B cell (primary cell): ENCODE measurements at regions not wholly inside any gene's neighbourhood (a gene's known extent, or its start where the extent isn't known, plus 50 kb on each side); places are given as distances from the start of the nearest gene placed in this dataset.

ENCODE experiments used
- ATAC-seq: fragments of 200-7000 bp; cut with Tn5 transposase; one replicate; pipeline ENCODE4 v1.10.0; 2021; ENCODE audit warnings: low read depth, mild to moderate bottlenecking, moderate number of reproducible peaks, moderate library complexity
- CTCF ChIA-PET: fragments of 350-600 bp; sonication (Branson Sonifier 250); formaldehyde crosslinking; loops from one replicate; lab custom pipeline; 2021; ENCODE audit warnings: antibody characterized with exemption, inconsistent platforms; lab: Charles Lee
- POLR2A ChIA-PET: fragments of 350-600 bp; sonication (Branson Sonifier 250); formaldehyde crosslinking; loops from one replicate; lab custom pipeline; 2021; ENCODE audit warnings: antibody characterized with exemption; lab: Charles Lee
- DNase-seq: peaks from one replicate; pipeline ENCODE4 v3.0.0; 2013
- H2AFZ ChIP-seq: 2 replicates; pipeline ENCODE4 v1.6.1; 2012; ENCODE audit warnings: mild to moderate bottlenecking, low read depth, low read length; ENCODE audit not compliant: insufficient read depth, poor library complexity, severe bottlenecking
- H3K27ac ChIP-seq, 2 donors: 1 replicate in 1 of 2; 2 replicates in 1 of 2; pipeline ENCODE4 v1.5.1; 2012 to 2013; ENCODE audit warnings: low read length in 2 of 2, mild to moderate bottlenecking in 2 of 2, moderate library complexity in 1 of 2
- H3K27me3 ChIP-seq, 4 experiments: fragments of 200-600 bp in 1 of 4; sonication (generic) in 1 of 4; replicated peaks in 1 of 4; 1 replicate in 2 of 4; 2 replicates in 2 of 4; pipeline versions ENCODE4 v1.6.1 to v1.7.0; 2013 to 2016; ENCODE audit warnings: low read length in 3 of 4, mild to moderate bottlenecking in 2 of 4, mixed read lengths in 1 of 4, moderate library complexity in 1 of 4; ENCODE audit not compliant: insufficient read depth in 4 of 4, control insufficient read depth in 3 of 4; ENCODE audit errors: control extremely low read depth in 1 of 4
- H3K36me3 ChIP-seq, 2 experiments: replicated peaks in 1 of 2; 1 replicate in 1 of 2; 2 replicates in 1 of 2; pipeline versions ENCODE4 v1.6.1 to v1.7.1; 2013; ENCODE audit warnings: low read length in 1 of 2; ENCODE audit not compliant: insufficient read depth in 2 of 2, control insufficient read depth in 1 of 2; ENCODE audit errors: control extremely low read depth in 1 of 2, extremely low read depth in 1 of 2
- H3K4me1 ChIP-seq, 2 donors: fragments of 200-600 bp in 1 of 2; sonication (generic) in 1 of 2; 1 replicate in 1 of 2; 2 replicates in 1 of 2; pipeline versions ENCODE4 v1.5.1 to v1.6.1; 2013 to 2017; ENCODE audit warnings: low read length in 2 of 2; ENCODE audit not compliant: control insufficient read depth in 2 of 2, insufficient read depth in 2 of 2
- H3K4me2 ChIP-seq: replicated peaks from 2 replicates; pipeline ENCODE3; 2012; ENCODE audit warnings: mild to moderate bottlenecking, low read depth, low read length; ENCODE audit not compliant: poor library complexity, severe bottlenecking
- H3K4me3 ChIP-seq, 5 experiments: fragments of 200-600 bp in 1 of 5; sonication (generic) in 1 of 5; 1 replicate in 3 of 5; 2 replicates in 2 of 5; pipeline versions ENCODE4 v1.5.1 to v1.7.0; 2011 to 2016; ENCODE audit warnings: low read length in 4 of 5, mild to moderate bottlenecking in 4 of 5, low read depth in 2 of 5, control low read depth in 1 of 5, moderate library complexity in 1 of 5; ENCODE audit not compliant: insufficient read depth in 1 of 5; ENCODE audit errors: control extremely low read depth in 1 of 5, extremely low read depth in 1 of 5
- H3K79me2 ChIP-seq: fragments of 200-600 bp; sonication (generic); one replicate; pipeline ENCODE4 v1.6.0; 2016; ENCODE audit warnings: low read length; ENCODE audit not compliant: control insufficient read depth, insufficient read depth
- H3K9ac ChIP-seq: fragments of 200-600 bp; sonication (generic); 2 replicates; pipeline ENCODE4 v1.6.1; 2017; ENCODE audit warnings: mild to moderate bottlenecking, low read length, moderate library complexity
- H3K9me3 ChIP-seq, 3 donors: one replicate each; pipeline versions ENCODE4 v1.6.1 to v1.7.1; 2013; ENCODE audit warnings: low read length in 2 of 3; ENCODE audit not compliant: control insufficient read depth in 2 of 3, insufficient read depth in 1 of 3; ENCODE audit errors: control extremely low read depth in 1 of 3
- H4K20me1 ChIP-seq: 2 replicates; pipeline ENCODE4 v1.6.0; 2012; ENCODE audit warnings: mild to moderate bottlenecking, low read length; ENCODE audit not compliant: insufficient read depth, control insufficient read depth, poor library complexity, severe bottlenecking
- H3K27ac Mint-ChIP-seq: one replicate; pipeline ENCODE4 v1.8.0; 2021; ENCODE audit warnings: mixed read lengths
- H3K27me3 Mint-ChIP-seq: one replicate; pipeline ENCODE4 v1.8.0; 2021; ENCODE audit warnings: mixed read lengths
- H3K4me1 Mint-ChIP-seq: one replicate; pipeline ENCODE4 v1.8.0; 2021; ENCODE audit warnings: mixed read lengths
- H3K4me3 Mint-ChIP-seq: one replicate; pipeline ENCODE4 v1.8.0; 2021; ENCODE audit warnings: mixed read lengths
- H3K9me3 Mint-ChIP-seq: one replicate; pipeline ENCODE4 v1.8.0; 2022; ENCODE audit warnings: mixed read lengths; ENCODE audit not compliant: insufficient read depth
- CTCF ChIP-seq: fragments of 200-600 bp; IDR thresholded peaks from one replicate; pipeline ENCODE4 v1.8.0; 2022; ENCODE audit warnings: antibody characterized with exemption, mild to moderate bottlenecking
- EZH2 ChIP-seq: IDR thresholded peaks from 2 replicates; pipeline ENCODE4 v1.6.1; 2012; ENCODE audit warnings: borderline replicate concordance, low read depth, mild to moderate bottlenecking, moderate library complexity, low read length; ENCODE audit not compliant: insufficient read depth, poor library complexity, severe bottlenecking
- WGBS: methylation state at CpG from one replicate; pipeline ENCODE4 v1.1.5; 2013; ENCODE audit warnings: missing lambda C conversion rate; ENCODE audit not compliant: insufficient coverage; 5-methylcytosine and 5-hydroxymethylcytosine counted together
- intact Hi-C: fragments of 100-400 bp; cut with micrococcal nuclease; formaldehyde crosslinking; loops from one replicate; pipeline ENCODE4 v1.10.0; 2022

GRCh38 chr14:76654573-76655108, 106.6 kb upstream of the VASH1 start:
- H3K9me3 ChIP-seq: peaks cover 0 to 5% (median 0%) of the 10 kb centered on the region in 3 donors
- H3K4me3 ChIP-seq: no peak overlapping the region
- H3K36me3 ChIP-seq: no peaks in the 10 kb centered on the region
- H3K4me1 ChIP-seq: no peaks in the 10 kb centered on the region
- no peak overlapping the region for H3K27ac ChIP-seq
- H3K4me3 Mint-ChIP-seq: no peak overlapping the region
- H3K9me3 Mint-ChIP-seq: no peaks in the 10 kb centered on the region
- ChIA-PET CTCF (no interaction called here), POLR2A (no interaction called here)
- ATAC-seq: no peak
- H3K9ac ChIP-seq: no peak overlapping the region
- H3K4me2 ChIP-seq: no peak overlapping the region
- 76% methylated on average over 9 of the region's 10 CpGs for WGBS
- no peaks in the 10 kb centered on the region for H3K4me1 Mint-ChIP-seq
- no peaks in the 10 kb centered on the region for H3K79me2 ChIP-seq
- H4K20me1 ChIP-seq: no peaks in the 10 kb centered on the region
- no peak overlapping the region for H3K27ac Mint-ChIP-seq
- peaks cover 0 to 8% (median 1%) of the 10 kb centered on the region in 4 experiments for H3K27me3 ChIP-seq
- TF ChIP-seq EZH2 (no peak), CTCF (no peak)
- intact Hi-C loops: no loop called here
- H2AFZ ChIP-seq: no peak overlapping the region
- DNase-seq: no peak
- H3K27me3 Mint-ChIP-seq: peaks cover 21% of the 10 kb centered on the region

- Histone ChIP-seq H3K27ac (no peak overlapping the region), H3K9me3 (peaks cover 0 to 5% (median 0%) of the 10 kb centered on the region in 3 donors), H4K20me1 (no peaks in the 10 kb centered on the region), H3K27me3 (peaks cover 0 to 8% (median 4%) of the 10 kb centered on the region in 4 experiments), H3K36me3 (no peaks in the 10 kb centered on the region), H3K4me2 (no peak overlapping the region), H2AFZ (no peak overlapping the region), H3K4me3 (no peak overlapping the region), H3K79me2 (no peaks in the 10 kb centered on the region), H3K4me1 (no peaks in the 10 kb centered on the region), H3K9ac (no peak overlapping the region)
- no peaks in the 10 kb centered on the region for H3K9me3 Mint-ChIP-seq
- H3K27ac Mint-ChIP-seq: no peak overlapping the region
- H3K4me3 Mint-ChIP-seq: no peak overlapping the region
- TF ChIP-seq EZH2: no peak
- no peak for TF ChIP-seq CTCF
- 75% methylated on average over 2 of the region's 2 CpGs for WGBS
- POLR2A ChIA-PET: no interaction called here
- CTCF ChIA-PET: no interaction called here
- DNase-seq: no peak
- intact Hi-C loops: no loop called here
- peaks cover 25% of the 10 kb centered on the region for H3K27me3 Mint-ChIP-seq
- H3K4me1 Mint-ChIP-seq: no peaks in the 10 kb centered on the region
- ATAC-seq: no peak
Measured at GRCh38 chr14:76655331-76655730, 105.9 kb upstream of the VASH1 start.
